EH (cell line): ENCODE measurements at regions not wholly inside any gene's neighbourhood (a gene's known extent, or its start where the extent isn't known, plus 50 kb on each side); places are given as distances from the start of the nearest gene placed in this dataset.
A peak's percentile ranks its signal among the peaks of the same experiment; 100 is the strongest.

ENCODE experiments used
- DNase-seq: peaks from one replicate; pipeline ENCODE4 v3.0.0-alpha.2; 2015; ENCODE audit warnings: low read depth

GRCh38 chr4:60189286-60189685, 1010.8 kb upstream of the ADGRL3 start:
- DNase-seq, result no peak

DNA sequence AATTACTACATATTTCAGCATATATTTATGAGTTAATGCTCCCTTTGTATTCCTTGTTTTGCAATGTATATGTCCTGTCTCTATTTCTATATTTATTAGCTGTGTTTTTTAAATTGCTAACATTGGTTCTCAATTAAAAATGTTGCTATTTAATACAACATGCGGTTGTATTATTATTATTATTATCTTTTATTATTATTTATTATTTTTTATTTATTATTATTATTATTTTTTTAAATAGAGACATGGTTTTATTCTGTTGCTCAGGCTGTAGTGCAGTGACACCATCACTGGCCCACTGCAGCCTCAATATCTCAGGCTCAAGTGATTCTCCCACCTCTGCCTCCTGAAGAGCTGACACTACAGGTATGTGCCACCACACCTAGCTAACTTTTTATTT, 1005.9 kb upstream of the ADGRL3 start:
- no peak for DNase-seq

GRCh38 chr4:60195256-60195655, 1004.9 kb upstream of the ADGRL3 start:
- DNase-seq, result no peak

GRCh38 chr4:60201052-60201673, 999.0 kb upstream of the ADGRL3 start:
- peak; percentile 55 for DNase-seq

GRCh38 chr4:60209588-60209987, 990.5 kb upstream of the ADGRL3 start:
- no peak for DNase-seq

DNA sequence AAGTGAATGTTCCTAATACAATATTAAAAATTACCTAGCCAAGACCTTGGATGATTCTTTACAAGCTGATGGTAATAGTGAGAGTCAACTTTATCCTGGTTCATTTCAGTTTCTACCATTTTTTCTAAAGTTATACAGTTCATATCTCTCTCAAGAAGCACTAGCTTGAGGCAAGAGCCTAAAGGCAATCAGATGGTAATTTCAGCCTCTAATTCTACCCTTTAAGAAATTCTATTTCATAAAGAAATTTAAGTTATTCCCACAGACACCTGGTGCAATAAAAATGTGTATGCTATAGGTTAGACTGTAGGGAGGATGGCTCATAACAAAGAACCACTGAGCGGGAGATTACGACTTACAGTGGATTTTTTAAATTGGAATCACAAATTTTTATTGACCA, 984.2 kb upstream of the ADGRL3 start:
- DNase-seq, result no peak

GRCh38 chr4:60216752-60217151, 983.4 kb upstream of the ADGRL3 start:
- peak; percentile 19 for DNase-seq

- DNase-seq, result no peak
Measured at GRCh38 chr4:60221866-60222265, 978.3 kb upstream of the ADGRL3 start.

- DNase-seq, result no peak
Measured at GRCh38 chr4:60223208-60223923, 976.8 kb upstream of the ADGRL3 start.

DNA sequence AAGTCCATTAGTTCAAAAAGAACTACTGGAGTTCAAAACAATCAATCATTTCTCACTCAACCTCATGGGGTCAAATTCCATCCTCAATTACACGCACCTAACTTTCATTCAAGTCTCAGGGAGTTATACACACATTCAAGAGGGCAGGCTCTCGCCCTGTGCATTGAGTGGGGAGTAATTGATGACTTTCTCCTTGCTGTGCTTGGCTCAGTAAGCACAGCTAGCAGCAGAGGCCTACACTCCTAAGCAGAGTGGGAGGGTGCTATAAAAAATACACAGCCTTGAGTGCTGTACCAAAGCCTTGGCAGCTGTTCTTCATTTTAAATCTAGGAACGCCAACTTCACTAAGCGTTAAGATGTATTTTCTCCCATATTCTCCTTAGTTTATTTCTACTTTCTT, 958.3 kb upstream of the ADGRL3 start:
- DNase-seq, result no peak

GRCh38 chr4:60249784-60250183, 950.3 kb upstream of the ADGRL3 start:
- DNase-seq, result no peak

- no peak for DNase-seq
Measured at GRCh38 chr4:60250657-60251056, 949.5 kb upstream of the ADGRL3 start.

GRCh38 chr4:60259781-60260180, 940.3 kb upstream of the ADGRL3 start:
- DNase-seq, result no peak

DNA sequence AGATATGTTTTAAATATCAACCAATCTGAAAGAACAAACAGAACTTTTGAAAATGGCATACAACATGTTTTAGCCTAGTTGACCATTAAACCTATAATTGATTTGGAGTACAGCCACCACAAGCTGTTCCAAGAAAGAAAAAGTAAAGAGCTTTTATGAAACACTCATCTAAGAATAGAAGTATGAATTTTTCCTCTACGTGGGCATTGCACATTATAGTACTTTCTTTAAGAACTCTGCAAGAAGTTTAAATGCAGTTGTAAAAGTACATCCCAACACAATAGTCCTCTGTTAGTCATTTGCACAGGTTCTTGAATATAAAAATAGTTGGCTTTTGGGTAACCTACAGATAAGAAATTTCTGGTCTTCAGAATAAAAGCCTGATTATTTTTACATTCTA, 933.6 kb upstream of the ADGRL3 start:
- no peak for DNase-seq

DNA sequence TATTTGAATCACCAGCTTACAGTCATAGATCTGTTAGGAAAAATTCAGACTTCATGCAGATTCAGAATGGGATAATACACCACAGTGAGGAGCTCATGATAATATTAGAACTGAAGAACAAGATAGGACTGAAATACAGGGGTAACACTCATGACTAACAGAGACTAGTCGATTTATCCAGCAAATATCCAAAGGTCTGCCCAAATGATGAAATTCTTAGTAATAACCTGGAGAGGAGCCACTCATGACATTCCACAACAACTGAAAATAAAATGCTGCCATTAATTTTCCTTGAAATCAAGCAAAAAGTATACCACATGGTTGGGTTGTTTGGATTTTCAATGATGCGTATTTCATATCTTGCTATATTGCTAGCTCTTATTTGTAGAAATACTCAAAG, 903.7 kb upstream of the ADGRL3 start:
- DNase-seq, result no peak

DNA sequence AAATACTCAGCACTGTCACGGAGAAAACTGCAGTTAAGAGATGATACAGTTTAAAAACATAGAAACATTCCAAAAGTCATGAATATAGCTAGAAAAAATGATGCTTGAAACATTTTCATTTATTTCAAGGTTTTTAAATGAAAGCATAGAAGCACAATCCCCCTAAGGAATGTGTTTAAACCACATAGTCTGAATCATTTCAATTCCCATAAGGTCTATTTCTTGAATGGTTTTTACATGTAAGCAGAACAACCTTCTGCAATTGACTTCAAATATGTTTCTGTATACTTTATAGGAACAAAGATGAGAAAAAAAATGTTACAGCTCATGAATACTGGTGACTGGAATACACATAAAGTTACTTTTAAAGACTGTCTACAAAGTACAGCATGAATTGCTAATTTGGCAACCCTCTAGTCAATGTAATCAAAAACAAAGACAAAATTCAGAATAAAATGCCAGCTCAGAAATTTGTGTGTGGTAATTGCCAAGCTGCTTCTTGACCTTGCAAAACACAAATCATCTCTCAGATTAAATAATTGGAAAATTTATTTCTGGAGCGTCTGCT, 886.4 kb upstream of the ADGRL3 start:
- peak; percentile 6 for DNase-seq

- no peak for DNase-seq
Measured at GRCh38 chr4:60314416-60314815, 885.7 kb upstream of the ADGRL3 start.

DNA sequence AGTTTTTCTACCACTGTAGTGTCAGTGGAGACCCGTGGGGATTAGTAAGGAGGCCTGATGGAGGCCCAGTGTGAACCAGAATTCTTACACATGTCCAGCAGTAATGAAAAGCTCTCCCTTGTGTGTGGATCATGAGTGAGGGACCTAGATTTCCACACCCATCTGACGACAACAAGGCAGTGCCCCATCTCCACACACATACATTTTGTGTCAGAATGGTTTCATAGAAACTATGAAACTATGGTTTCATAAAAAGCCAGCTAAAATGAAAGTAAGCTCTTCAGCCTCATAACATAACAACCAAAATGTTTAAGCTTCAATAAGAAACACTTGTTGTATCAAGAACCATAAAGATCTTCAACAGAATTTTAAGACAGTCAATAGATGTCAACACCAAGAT, 884.5 kb upstream of the ADGRL3 start:
- no peak for DNase-seq

DNA sequence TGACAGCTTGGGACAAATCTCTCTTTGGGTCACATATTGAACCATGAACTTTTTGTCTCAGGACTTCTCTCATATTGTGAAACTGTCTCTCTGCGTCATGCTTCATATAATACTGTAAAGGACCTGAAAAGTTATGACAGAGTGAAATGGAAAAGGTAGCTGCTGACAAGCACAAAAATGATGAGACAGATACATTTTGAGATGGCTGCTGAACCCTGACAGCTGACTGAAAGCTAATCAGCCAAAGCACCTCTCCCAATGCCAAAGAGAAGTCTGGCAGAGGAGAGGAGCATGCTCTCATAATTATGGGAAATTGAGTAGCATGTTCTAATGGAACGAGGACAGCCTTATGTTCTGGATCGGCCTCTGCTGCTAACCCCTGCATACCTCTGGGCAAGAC, 873.4 kb upstream of the ADGRL3 start:
- DNase-seq, result no peak

- no peak for DNase-seq
Measured at GRCh38 chr4:60327651-60328050, 872.5 kb upstream of the ADGRL3 start.

- DNase-seq, result no peak
Measured at GRCh38 chr4:60344908-60345307, 855.2 kb upstream of the ADGRL3 start.

GRCh38 chr4:60345392-60345791, 854.7 kb upstream of the ADGRL3 start:
- no peak for DNase-seq

DNA sequence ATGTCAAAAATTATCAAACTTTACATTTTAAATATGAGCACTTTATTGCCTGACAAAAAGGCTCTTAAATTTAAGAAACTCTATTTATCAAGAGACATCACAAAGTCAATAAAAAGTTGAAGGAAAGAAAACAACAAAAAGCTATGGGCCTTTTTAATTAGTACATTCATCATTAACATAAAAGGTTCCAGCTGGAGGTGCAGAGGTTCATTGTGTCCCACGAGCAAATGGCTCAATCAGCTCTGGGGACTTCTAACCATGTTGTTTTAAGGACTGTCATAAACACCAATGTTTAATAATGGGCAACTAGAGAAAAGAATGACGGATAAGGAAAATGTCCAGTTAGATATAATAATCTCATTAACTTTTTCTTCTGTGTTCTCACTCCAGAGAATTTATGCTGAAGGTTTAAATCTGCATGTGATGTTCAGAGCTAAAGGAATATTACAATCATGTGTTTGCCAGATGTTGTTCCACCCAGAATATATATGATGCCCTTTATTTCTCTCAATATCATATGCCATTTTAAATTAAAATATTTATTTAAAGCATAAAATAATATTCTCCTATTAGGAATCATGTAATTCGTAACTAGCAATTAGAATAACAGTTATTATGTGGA, 840.3 kb upstream of the ADGRL3 start:
- no peak for DNase-seq
